ENCODE measurements at regions not wholly inside any gene's neighbourhood (a gene's known extent, or its start where the extent isn't known, plus 50 kb on each side); places are given as distances from the start of the nearest gene placed in this dataset.

DNA sequence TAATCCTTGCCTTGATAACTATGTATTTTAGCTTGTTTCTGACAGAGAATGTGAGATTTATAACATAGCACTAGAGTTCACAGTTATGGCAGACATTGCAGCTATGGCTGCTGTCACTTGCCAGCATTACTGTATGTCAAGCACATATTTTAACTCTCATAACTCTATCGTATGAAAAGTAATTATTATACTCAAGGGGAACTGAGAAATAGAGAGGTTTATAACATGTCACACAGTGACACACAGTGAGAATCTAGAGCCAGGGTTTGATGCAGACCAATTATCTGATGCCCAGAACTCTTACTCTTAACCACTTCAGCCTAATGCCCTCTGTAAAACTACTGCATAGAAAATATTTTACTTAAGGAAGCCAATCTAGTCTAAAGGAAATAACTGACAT, 1012.4 kb downstream of the GRIK2 start:
- TF ChIP-seq CEBPB (IDR thresholded peaks at IDR 0.05) (no peak), YY1 (IDR thresholded peaks at IDR 0.05; ENCODE audit: low read depth) (no peak), MAX (IDR thresholded peaks at IDR 0.05) (no peak), CREB1 (IDR thresholded peaks at IDR 0.05; ENCODE audit: low read depth) (no peak), TEAD4 (IDR thresholded peaks at IDR 0.05) (no peak), TAF1 (IDR thresholded peaks at IDR 0.05; ENCODE audit: low read depth) (no peak), NFIC (IDR thresholded peaks at IDR 0.05) (no peak), EP300 (IDR thresholded peaks at IDR 0.05; ENCODE audit: borderline replicate concordance) (no peak)
- TF ChIP-seq, protein P1, sequence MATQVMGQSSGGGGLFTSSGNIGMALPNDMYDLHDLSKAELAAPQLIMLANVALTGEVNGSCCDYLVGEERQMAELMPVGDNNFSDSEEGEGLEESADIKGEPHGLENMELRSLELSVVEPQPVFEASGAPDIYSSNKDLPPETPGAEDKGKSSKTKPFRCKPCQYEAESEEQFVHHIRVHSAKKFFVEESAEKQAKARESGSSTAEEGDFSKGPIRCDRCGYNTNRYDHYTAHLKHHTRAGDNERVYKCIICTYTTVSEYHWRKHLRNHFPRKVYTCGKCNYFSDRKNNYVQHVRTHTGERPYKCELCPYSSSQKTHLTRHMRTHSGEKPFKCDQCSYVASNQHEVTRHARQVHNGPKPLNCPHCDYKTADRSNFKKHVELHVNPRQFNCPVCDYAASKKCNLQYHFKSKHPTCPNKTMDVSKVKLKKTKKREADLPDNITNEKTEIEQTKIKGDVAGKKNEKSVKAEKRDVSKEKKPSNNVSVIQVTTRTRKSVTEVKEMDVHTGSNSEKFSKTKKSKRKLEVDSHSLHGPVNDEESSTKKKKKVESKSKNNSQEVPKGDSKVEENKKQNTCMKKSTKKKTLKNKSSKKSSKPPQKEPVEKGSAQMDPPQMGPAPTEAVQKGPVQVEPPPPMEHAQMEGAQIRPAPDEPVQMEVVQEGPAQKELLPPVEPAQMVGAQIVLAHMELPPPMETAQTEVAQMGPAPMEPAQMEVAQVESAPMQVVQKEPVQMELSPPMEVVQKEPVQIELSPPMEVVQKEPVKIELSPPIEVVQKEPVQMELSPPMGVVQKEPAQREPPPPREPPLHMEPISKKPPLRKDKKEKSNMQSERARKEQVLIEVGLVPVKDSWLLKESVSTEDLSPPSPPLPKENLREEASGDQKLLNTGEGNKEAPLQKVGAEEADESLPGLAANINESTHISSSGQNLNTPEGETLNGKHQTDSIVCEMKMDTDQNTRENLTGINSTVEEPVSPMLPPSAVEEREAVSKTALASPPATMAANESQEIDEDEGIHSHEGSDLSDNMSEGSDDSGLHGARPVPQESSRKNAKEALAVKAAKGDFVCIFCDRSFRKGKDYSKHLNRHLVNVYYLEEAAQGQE (IDR thresholded peaks at IDR 0.05; ENCODE audit: low read depth): no peak

Measured in Ishikawa (cell line).